ENCODE measurements at regions not wholly inside any gene's neighbourhood (a gene's known extent, or its start where the extent isn't known, plus 50 kb on each side); places are given as distances from the start of the nearest gene placed in this dataset.

- TF ChIP-seq POLR2A (IDR thresholded peaks at IDR 0.05) (no peak), CTCF (IDR thresholded peaks at IDR 0.05 in 8 of 11, conservative IDR thresholded peaks at IDR 0.05 in 3 of 11) (no peak), POLR2AphosphoS5 (IDR thresholded peaks at IDR 0.05) (no peak)
Measured at GRCh38 chr16:74070237-74070636, 226.4 kb upstream of the PSMD7 start.

All from spleen (tissue), 7 donors.